ENCODE measurements at regions not wholly inside any gene's neighbourhood (a gene's known extent, or its start where the extent isn't known, plus 50 kb on each side); places are given as distances from the start of the nearest gene placed in this dataset.

GRCh38 chr2:78416625-78417300 lies 608.7 kb upstream of the REG3G start (continued):
- no peak for TF ChIP-seq SRSF9 (IDR thresholded peaks at IDR 0.05; ENCODE audit: borderline replicate concordance, insufficient read depth, low read depth, low read length, poor library complexity, severe bottlenecking)
- no peak for TF ChIP-seq SP140L (CRISPR knock-in tag; IDR thresholded peaks at IDR 0.05; ENCODE audit: borderline replicate concordance)
- no peak for TF ChIP-seq CCAR2 (optimal IDR thresholded peaks at IDR 0.05; ENCODE audit: low read depth, low read length)
- no peak for TF ChIP-seq YEATS4 (CRISPR knock-in tag; IDR thresholded peaks at IDR 0.05; ENCODE audit: borderline replicate concordance)
- no peak for TF ChIP-seq PAX8 (CRISPR knock-in tag; IDR thresholded peaks at IDR 0.05; ENCODE audit: borderline replicate concordance)
- peak; percentile 21; the same call in 1 of the 2 replicates for TF ChIP-seq CREM (IDR thresholded peaks at IDR 0.05)
- no peak for TF ChIP-seq CREM (CRISPR knock-in tag; IDR thresholded peaks at IDR 0.05)
- TF ChIP-seq TIGD3 (CRISPR knock-in tag; IDR thresholded peaks at IDR 0.05; ENCODE audit: borderline replicate concordance) = no peak
- TF ChIP-seq CC2D1A (CRISPR knock-in tag; IDR thresholded peaks at IDR 0.05) = no peak
- TF ChIP-seq CHD2 (IDR thresholded peaks at IDR 0.05; ENCODE audit: low read depth, low read length) = no peak
- no peak for TF ChIP-seq NR2C2 (CRISPR knock-in tag; IDR thresholded peaks at IDR 0.05; ENCODE audit: borderline replicate concordance)
- TF ChIP-seq RXRB (CRISPR knock-in tag; IDR thresholded peaks at IDR 0.05; ENCODE audit: borderline replicate concordance) = peak; percentile 83
- no peak for TF ChIP-seq JARID2 (CRISPR knock-in tag; IDR thresholded peaks at IDR 0.05; ENCODE audit: insufficient replicate concordance)
- TF ChIP-seq NCOA2 (CRISPR knock-in tag; IDR thresholded peaks at IDR 0.05) = peak; percentile 58; the same call in 1 of the 2 replicates
- no peak for TF ChIP-seq ZNF101 (CRISPR knock-in tag; IDR thresholded peaks at IDR 0.05; ENCODE audit: borderline replicate concordance, low read depth)
- TF ChIP-seq YY1 (IDR thresholded peaks at IDR 0.05; ENCODE audit: insufficient read depth, insufficient replicate concordance, low read depth, low read length) = no peak
- no peak for TF ChIP-seq CTCF (CRISPR knock-in tag; IDR thresholded peaks at IDR 0.05)
- TF ChIP-seq BRCA1 (CRISPR knock-in tag; IDR thresholded peaks at IDR 0.05) = no peak

Measured in HepG2 (cell line).